ENCODE measurements at regions not wholly inside any gene's neighbourhood (a gene's known extent, or its start where the extent isn't known, plus 50 kb on each side); places are given as distances from the start of the nearest gene placed in this dataset.
"Not testable (repeated sequence)": the region's sequence is repeated elsewhere in the genome, so short reads cannot be mapped to it uniquely, and the experiment has no call there.

DNA sequence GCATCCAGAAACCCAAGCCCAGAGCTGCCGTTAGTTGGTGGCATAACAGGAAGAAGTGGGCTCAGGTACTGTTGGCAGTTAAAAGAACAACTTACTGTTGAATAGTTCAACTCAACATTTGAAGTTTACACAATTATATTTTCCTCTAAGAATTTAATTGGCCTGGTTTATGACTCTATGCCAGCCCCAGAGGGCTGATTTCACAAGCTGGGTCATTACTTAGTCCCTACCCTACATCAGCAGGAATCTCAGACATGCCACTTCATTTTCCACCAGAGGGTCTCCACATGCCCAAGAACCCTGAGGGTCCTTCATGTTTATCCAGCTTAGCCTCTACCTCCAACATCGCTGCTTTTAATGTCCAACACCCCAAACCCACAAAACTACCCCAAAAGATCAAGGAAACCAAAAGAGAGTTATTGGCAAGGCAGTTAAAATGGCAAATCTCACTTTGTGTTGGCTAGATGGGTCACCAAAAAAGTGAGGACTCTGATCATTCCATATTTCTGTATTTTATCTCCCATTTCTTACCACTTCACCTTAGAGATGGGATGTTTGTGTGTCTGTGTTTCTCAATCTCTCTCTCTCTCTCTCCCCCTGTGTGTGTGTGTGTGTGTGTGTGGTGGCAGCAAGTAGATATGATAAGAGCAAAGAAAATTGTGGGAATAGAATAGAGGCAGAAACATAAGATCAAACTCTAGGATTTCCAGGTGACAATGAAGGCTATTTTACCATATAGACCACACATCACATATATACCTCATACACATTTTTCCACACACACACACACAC lies 112.5 kb upstream of the TBX18 start:
- DNase-seq = no peak

DNA sequence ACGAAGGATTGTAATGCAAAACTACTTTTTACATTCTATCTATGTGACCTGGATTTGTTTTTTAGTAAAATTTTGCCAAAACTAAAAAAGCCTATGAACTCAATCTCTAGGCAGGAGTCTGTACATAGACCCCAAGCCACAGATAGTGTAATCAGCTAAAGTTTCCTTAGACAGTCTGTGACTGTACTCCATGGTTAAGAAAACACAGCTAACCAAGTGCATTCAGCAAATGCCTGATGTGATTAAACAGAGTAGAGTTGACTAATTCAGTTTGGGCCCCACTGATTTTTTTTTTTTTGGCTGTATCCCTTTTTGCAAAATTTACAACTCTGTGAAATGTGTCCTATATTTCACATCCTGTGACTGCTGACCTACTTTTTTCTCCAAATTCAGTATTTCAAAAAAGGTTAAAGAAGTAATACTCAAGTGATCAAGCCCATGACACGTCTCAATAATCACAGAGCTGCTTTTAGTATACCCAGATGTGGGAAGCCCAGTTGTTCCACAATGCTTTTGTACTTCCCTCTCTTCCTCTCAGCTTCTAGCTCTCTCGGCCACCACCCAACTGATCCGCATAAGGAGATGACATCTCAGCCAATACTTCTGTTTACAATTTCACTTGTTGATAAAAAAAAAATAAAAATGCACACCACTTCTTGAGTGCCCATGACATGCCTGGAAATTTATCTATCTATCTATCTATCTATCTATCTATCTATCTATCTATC lies 108.8 kb upstream of the TBX18 start:
- no peak for DNase-seq

DNA sequence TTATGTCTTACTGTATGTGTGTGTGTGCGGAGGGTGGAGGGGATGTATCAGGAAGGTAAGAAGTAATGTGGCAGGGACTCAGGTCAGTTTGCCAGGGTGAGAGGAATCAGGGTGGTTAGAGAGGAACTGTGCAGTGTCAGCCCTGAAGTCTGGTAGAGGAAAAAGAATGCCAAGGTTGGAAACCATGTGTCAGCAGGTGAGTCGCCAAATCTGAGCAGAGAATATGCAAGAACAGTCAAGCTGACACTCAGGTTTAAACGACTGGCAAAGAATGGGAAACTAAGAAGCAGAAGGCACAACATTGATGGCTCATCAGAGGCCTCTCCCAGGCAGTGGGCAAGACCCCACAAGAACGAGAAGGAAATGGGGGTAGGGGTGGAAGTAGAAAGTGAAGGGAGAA lies 107.5 kb upstream of the TBX18 start:
- DNase-seq = no peak

DNA sequence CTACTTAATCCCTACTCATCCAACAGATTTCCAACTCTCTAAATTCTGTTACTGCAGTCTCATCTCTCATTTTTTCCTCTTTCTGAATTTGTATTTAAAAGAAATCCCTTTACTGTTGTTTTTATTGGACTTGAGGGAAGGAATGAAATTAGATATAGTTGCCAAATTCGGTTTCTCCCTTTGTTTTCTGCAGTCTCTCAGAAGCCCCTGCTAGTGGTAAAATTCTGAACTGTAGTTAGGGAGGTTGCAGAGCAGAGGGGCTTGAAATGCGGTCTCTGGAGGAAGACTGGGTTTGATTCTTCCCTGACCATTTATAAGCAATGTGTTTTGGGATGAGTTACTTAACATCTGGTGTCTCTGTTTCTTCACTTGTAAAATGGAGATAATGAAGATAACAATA lies 106.3 kb upstream of the TBX18 start:
- no peak for DNase-seq

DNA sequence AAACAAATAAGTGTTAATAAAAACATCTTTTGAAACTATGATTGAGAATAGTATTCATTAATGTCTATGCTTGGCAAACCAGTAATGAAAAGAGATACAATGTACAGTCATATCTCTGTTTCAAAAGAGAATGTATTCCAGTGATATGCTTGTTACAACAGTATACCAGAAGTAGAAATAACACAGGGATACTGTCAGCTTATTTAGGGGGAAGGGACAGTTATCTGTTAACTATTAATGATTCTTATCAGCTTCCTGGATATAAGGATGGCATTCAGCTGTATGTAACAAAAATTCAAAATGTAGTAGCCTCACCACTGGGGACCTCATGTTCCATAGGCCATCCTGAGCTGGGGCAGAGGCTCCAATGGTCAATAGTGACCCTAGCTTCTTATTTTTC lies 103.8 kb upstream of the TBX18 start:
- no peak for DNase-seq

DNA sequence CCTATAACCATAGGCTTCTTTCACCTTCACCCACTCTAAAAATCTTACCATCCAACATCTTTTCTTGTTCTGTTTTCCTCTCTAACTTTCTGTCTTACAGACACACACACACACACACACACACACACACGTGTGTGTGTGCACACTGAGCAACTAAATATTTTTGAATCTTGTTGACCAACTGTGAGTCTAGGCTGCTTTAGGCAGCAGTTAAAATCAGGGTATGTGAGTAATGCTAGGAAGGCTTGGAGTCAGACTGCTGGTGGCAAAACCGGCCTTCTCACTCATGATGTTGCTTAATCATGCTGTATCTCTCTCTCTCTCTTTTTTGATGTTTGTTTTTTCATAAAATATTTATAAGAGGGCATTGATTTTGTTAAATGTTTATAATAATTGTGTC lies 103.1 kb upstream of the TBX18 start:
- DNase-seq = no peak

DNA sequence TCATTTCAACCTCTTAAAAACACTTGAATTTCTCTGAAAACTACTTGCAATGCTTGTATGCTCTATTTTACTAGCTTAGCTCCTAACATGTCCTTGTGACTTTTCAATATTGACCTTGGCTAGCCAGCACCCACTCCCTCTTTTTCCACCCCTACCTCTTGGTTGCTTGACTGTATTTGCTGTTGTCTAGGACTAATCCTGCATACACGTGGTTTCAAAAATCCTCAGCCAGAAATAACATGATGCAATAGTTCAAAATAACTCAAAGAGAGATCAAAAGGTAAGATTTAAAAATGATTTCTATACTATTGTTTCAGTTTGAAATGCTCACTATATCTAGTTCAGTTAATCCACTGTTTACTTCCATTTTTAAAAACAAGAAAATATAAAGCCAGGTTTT lies 102.3 kb upstream of the TBX18 start:
- DNase-seq = no peak

DNA sequence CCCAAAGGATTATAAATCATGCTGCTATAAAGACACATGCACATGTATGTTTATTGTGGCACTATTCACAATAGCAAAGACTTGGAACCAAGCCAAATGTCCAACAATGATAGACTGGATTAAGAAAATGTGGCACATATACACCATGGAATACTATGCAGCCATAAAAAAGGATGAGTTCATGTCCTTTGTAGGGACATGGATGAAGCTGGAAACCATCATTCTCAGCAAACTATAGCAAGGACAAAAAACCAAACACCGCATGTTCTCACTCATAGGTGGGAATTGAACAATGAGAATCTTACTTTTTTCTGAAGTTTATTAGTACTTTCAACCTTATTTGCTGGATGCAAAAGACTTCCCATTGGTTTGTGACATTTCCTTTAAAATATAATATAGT lies 101.0 kb upstream of the TBX18 start:
- DNase-seq = not testable (repeated sequence)

DNA sequence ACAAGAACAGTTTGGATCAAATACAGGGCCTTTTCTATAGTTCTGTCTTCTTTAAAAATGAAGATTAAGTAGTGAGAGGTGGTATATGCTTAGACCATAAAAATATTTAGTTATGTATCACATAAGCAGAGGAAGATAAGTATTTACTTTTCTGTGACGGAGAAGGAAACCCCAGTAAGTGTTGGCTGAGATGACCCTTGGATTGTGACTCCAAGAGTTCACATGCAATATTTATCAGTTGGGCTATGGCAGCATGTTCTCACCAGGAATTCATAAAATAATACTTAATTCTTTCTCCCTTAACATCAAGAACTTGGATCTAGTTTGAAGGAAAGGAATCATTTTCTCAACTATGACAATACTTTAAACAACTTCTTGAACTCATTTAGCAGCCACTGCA lies 98.4 kb upstream of the TBX18 start:
- no peak for DNase-seq

DNA sequence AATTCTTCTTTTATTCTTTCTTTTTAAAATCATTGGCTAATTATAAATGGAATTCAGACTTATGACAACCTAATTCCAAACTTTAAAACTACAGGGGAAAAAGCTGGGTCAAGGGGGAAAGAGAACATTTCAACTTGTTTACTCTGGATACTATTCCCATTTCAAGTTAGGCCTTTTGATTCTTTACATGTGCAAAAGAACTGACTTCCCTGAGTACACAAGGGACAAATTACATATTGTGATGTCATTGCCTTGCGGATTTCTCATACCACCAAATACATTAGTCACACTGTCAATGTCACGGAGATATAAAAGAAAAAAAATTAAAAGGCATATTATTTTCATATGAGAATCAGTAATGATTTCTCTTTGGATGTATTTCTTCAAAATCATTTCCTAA lies 96.5 kb upstream of the TBX18 start:
- no peak for DNase-seq

DNA sequence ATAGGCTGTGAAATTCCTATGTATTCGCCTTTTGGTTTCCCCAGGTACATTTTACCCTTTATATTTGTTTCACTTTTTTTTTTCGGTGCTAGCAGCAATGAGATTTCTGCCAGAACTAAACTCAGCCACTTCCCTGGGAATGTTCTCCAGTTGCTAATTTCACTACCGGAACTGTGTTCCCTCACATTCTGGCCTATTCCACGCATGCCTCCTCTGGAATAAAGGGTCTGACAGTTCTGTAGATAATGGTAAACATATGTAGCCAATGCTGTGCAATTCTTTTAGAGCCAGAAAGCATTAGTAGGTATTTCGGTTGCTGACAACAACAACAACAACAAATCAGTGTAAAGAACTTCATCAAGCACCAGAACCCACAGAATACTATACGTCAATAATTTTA lies 96.1 kb upstream of the TBX18 start:
- DNase-seq = no peak

DNA sequence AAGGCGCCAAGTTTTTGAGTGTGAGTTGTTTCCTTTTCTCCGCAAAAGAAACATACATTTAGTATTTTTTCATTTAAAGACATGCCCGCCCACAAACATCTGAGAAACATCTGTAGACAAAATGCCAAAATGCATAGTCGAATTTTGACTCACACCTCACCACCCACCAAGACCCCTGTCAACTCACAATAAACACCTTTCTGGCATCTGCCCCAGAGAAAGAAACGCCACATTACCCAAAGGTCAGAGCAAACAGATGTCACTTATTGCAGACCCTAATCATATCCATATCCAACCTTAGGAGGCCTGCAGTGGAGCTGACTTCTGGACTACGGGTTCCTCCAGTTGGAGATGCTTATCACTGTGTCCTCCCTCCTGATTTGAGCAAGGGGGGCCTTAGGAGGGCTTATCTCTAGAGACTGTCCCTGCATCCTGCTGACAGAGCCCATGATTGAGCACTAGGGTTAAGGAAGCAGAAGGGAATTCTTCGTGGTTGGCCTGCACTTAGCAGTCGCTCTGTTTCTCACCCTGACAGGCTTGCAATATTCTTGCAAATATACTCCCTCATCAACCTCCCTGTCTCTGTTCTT lies 90.5 kb upstream of the TBX18 start:
- no peak for DNase-seq

DNA sequence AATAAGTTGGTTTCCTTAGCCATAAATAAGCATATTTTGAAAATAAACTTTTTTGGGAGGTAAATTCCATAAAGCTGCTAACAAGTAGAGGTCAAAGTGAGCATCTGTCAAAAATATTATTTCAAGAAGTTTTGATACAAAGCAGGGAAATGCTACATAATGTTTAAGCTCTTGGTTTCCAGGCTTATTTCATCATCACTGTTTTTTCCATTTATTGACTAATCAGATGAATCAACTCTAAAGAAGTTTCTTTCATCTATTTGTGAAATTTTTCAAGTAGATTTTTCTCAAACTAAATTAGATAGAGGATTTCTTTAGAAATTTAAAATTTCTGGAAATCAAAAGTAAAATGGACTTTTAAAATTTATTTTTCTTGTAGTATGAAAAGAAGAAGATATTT lies 89.5 kb upstream of the TBX18 start:
- DNase-seq = no peak

DNA sequence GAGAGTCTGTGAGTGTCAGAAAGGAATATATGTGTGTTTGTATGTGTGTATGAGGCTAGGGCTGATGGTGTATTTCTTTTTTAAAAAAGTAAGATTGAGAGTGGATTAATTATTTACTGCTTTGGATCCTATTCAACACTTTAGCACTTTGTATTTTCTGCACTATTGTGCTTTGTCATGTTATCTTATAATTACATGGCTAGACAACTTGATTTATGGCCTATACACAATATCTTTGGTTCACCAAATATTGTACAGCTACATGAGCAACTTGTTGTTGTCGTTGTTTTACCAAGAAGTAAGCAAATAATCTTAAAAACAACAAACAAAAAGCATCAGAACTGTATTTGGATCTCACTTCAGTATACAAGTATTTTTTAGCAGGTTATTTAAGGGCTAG lies 84.6 kb upstream of the TBX18 start:
- DNase-seq = no peak

DNA sequence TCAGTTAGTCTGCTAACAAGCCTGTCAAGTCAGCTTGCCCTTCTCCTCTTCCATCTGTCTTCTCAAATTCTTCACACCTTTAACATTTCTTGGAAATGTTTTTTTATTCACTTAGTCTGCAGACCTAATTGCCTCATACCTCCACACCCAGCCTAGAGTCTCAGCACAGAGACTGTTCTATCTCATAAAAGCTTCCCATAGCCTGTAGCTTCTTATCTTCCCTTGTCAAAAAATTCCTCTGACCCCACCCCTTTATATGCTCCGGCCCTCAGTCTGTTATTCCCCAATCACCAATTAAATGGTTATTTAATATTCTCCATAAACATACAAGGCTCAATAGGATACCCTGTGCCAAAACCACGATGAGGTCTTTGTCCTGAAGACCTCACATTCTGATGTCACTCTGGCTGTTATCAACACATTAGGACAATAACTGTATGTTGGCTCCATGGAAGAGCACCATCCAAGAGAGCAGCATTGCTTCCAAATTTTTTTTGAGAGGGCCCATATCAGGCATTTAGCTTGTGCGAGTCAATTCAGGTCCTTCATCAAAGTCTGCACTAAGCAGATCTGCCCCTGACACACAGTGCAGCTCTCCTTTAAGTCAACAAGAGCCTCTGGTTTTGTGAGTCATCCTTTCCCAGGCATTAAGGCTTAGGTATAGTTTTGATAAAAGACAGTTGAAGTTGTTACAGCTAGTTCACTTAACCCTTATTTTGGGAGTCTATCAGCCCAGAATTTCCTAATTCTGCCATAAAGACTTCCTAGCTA lies 83.2 kb upstream of the TBX18 start:
- DNase-seq = no peak

DNA sequence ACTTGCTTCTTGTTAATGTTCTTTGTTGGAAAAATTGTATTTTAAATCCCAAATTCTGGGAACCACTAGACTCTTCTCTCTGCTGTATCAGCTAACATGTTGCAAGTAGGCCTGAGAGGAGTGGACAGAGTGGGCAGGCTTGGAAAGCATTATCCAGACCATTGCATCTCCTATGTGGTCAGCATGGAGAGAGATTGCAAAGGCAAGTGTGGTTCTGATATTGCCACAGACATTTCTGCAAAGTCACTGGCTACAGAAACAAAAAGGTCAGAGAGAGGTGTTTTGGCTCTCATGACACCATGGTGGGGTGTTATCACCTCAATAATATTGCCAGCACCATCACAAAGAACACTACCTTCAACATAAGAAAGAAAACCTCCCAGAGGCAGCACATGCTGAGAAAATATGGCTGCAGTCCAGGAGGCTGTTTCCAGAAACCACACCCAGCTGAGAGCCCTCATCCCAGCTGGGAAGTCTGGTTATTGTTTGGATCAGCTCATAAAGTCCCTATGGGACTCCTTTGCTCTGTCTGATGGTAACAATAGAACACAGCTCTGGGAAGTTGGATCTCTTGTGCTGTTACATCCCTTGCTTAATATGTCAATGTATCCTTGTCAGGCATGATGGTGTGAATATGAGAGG lies 78.2 kb upstream of the TBX18 start:
- no peak for DNase-seq

DNA sequence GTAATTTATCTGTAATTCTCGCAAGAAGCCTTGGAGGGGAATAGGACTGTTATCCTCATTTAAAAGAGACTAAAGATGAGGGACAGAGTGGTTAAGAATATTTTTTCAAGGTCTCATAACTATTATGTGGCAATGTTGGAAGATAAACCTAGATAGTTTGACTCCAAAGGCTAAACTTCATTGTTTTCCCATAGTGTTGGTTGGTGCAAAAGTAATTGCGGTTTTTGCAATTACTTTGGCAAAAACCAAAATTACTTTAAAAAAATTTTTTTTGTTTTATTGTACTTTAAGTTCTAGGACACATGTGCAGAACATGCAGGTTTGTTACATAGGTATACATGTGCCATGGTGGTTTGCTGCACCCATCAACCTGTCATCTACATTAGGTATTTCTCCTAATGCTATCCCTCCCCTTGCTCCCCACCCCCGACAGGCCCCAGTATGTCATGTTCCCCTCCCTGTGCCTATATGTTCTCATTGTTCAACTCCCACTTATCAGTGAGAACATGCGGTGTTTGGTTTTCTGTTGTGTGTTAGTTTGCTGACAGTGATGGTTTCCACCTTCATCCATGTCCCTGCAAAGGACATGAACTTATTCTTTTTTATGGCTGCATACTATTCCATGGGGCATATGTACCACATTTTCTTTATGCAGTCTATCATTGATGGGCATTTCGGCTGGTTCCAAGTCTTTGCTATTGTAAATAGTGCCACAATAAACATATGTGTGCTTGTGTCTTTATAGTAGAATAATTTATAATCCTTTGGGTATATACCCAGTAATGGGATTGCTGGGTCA lies 72.9 kb upstream of the TBX18 start:
- DNase-seq = not testable (repeated sequence)

DNA sequence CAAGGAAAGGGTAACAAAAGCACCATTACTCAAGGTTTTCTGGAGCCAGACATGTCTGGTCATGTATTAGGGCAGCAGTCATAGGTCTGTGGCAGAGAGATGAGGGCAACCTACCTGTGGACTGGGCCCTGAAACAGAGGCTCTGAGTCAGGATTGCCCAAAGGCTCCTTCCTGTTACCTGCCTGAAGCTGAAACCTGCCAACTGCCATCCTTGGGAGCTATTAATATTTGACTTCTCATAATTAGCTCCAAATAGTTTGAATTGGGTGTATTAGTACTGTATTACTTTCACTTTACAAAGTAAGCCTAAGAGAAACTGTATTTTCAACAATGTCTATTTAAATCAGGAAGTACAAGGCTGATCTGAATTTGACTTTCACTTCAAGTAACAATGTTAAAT lies 72.0 kb upstream of the TBX18 start:
- DNase-seq = no peak

DNA sequence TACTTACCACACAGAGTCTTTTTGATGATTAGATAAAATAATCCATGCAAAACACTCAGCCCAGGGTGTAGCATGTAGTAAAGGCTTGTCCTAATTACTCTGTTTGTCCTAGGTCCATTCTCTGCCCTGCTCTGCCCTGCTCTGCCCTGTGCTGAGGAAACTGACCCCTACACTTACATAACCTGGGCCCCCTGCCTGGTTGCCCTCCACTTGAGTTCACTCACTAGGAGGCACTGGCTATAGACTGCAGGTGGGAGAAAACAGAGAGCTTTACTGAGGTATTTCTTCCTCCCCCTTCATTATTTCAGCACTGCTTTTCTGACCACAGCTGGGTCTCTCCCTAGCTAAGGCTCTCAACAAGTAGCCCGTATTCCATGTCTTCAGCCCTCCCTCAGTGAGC lies 70.9 kb upstream of the TBX18 start:
- DNase-seq = no peak

DNA sequence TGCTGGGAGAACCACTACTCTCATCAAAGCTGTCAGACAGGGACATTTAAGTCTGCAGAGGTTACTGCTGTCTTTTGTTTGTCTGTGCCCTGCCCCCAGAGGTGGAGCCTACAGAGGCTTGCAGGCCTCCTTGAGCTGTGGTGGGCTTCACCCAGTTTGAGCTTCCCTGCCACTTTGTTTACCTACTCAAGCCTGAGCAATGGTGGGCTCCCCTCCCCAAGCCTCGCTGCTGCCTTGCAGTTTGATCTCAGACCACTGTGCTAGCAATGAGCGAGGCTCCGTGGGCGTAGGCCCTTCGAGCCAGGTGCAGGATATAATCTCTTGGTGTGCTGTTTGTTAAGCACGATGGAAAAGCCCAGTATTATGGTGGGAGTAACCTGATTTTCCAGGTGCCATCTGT lies 67.5 kb upstream of the TBX18 start:
- DNase-seq = not testable (repeated sequence)

DNA sequence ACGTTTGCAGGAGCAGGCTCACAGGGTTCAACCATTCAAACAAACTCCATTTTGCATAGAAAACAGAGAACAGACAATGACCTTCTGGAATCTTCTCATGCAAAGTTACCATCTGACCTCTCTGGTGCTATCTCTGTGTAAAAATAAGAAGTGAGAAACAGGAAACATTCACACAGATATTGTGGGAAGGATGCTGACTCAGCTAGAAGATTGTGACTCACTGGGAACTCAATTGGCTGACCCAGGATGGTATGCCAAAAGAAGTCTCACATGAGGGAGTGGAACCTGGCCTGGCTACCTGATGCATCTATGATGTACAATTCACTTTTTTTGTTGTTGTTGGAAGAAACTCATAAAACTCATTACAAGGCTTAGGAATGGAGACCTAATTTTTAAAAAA lies 61.1 kb upstream of the TBX18 start:
- DNase-seq = no peak
